ENCODE measurements at regions not wholly inside any gene's neighbourhood (a gene's known extent, or its start where the extent isn't known, plus 50 kb on each side); places are given as distances from the start of the nearest gene placed in this dataset.

GRCh38 chr2:20126469-20126868 lies 75.0 kb upstream of the LAPTM4A start:
- H3K9me3 ChIP-seq: no peaks in the 10 kb centered on the region
- no peak overlapping the region for H3K27ac ChIP-seq
- DNase-seq (ENCODE audit: low spot score) (no peak), ATAC-seq (ENCODE audit: insufficient number of reproducible peaks, low FRiP score, low read depth) (no peak)
- no peaks in the 10 kb centered on the region for H3K36me3 ChIP-seq
- no peak overlapping the region for H3K4me3 ChIP-seq
- TF ChIP-seq, protein P1, sequence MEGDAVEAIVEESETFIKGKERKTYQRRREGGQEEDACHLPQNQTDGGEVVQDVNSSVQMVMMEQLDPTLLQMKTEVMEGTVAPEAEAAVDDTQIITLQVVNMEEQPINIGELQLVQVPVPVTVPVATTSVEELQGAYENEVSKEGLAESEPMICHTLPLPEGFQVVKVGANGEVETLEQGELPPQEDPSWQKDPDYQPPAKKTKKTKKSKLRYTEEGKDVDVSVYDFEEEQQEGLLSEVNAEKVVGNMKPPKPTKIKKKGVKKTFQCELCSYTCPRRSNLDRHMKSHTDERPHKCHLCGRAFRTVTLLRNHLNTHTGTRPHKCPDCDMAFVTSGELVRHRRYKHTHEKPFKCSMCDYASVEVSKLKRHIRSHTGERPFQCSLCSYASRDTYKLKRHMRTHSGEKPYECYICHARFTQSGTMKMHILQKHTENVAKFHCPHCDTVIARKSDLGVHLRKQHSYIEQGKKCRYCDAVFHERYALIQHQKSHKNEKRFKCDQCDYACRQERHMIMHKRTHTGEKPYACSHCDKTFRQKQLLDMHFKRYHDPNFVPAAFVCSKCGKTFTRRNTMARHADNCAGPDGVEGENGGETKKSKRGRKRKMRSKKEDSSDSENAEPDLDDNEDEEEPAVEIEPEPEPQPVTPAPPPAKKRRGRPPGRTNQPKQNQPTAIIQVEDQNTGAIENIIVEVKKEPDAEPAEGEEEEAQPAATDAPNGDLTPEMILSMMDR (IDR thresholded peaks at IDR 0.05): no peak
- H3K4me1 ChIP-seq (ENCODE audit: control insufficient read depth in 1 of 2, low read depth in 2 of 2): no peaks in the 10 kb centered on the region
- H3K27me3 ChIP-seq (replicated peaks; ENCODE audit: insufficient read depth): no peaks in the 10 kb centered on the region

DNA sequence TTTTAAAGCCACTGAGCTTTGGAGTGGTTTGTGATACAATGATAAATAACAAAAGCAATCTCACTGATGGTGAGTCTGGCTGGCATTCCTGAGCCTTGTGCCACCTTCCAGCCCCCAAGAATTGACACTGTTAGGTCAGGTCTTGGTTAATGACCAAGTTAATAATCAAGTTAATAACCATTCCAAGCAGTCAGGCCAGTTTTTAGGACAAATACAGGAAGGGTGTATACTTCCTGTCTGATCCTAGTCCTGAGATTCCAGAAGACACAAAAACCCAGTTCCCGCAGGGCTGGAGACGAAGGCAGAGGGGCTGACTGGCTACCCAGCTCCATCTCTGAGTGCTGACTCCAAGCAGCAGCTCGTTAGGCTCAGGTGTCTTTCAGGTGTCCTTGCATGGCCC lies 74.6 kb upstream of the LAPTM4A start:
- Histone ChIP-seq H3K36me3 (no peaks in the 10 kb centered on the region), H3K27me3 (replicated peaks; ENCODE audit: insufficient read depth) (no peaks in the 10 kb centered on the region), H3K4me3 (no peak overlapping the region), H3K4me1 (ENCODE audit: control insufficient read depth in 1 of 2, low read depth in 2 of 2) (no peaks in the 10 kb centered on the region), H3K27ac (no peak overlapping the region), H3K9me3 (no peaks in the 10 kb centered on the region)
- ATAC-seq (ENCODE audit: insufficient number of reproducible peaks, low FRiP score, low read depth) (no peak), DNase-seq (ENCODE audit: low spot score) (no peak)
- TF ChIP-seq, protein P1 (IDR thresholded peaks at IDR 0.05): no peak

DNA sequence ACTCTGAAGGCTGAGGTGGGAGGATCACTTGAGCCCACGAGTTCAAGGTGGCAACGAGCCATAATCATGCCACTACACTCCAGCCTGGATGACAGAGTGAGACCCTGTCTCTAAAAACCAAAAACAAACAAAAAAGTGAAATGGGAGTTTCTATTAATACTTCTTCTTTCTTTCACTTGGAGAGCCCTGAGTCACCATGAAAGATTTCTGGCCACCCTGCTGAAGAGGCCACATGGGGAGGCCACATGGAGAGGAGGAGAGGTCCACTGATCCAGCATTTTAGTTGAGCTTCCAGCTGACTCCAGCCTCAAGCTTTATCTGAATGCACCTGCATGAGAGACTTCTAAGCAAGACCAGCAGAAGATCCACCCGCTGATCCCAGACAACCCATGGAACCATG lies 74.2 kb upstream of the LAPTM4A start:
- ATAC-seq (ENCODE audit: insufficient number of reproducible peaks, low FRiP score, low read depth) (no peak), DNase-seq (ENCODE audit: low spot score) (no peak)
- no peak overlapping the region for H3K27ac ChIP-seq
- no peaks in the 10 kb centered on the region for H3K27me3 ChIP-seq (replicated peaks; ENCODE audit: insufficient read depth)
- H3K4me3 ChIP-seq: no peak overlapping the region
- H3K9me3 ChIP-seq: no peaks in the 10 kb centered on the region
- H3K36me3 ChIP-seq: no peaks in the 10 kb centered on the region
- TF ChIP-seq, protein P1 (IDR thresholded peaks at IDR 0.05): no peak
- no peaks in the 10 kb centered on the region for H3K4me1 ChIP-seq (ENCODE audit: control insufficient read depth in 1 of 2, low read depth in 2 of 2)

DNA sequence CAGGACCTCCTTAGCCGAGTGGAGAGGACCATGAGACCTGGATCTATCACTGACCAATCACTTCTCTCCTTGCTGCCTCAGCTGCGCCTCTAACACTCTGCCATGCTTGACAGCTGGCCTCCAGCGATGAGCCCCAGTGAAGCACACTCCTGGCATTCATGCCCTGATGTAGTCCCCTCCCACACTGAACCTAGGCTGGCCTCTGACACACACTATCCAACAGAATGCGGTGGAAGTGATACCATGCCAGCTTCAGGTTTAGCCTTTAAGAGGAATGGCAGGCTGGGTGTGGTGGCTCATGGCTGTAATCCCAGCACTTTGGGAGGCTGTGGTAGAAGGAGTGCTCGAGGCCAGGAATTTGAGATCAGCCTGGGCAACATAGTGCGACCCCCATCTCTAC lies 73.7 kb upstream of the LAPTM4A start:
- Histone ChIP-seq H3K27ac (no peak overlapping the region), H3K36me3 (no peaks in the 10 kb centered on the region), H3K9me3 (no peaks in the 10 kb centered on the region), H3K4me1 (ENCODE audit: control insufficient read depth in 1 of 2, low read depth in 2 of 2) (no peaks in the 10 kb centered on the region), H3K27me3 (replicated peaks; ENCODE audit: insufficient read depth) (no peaks in the 10 kb centered on the region), H3K4me3 (no peak overlapping the region)
- TF ChIP-seq, protein P1 (IDR thresholded peaks at IDR 0.05): no peak
- ATAC-seq (ENCODE audit: insufficient number of reproducible peaks, low FRiP score, low read depth) (no peak), DNase-seq (ENCODE audit: low spot score) (no peak)

GRCh38 chr2:20123871-20124594 lies 72.6 kb upstream of the LAPTM4A start:
- Histone ChIP-seq H3K9me3 (no peaks in the 10 kb centered on the region), H3K4me1 (ENCODE audit: control insufficient read depth in 1 of 2, low read depth in 2 of 2) (no peaks in the 10 kb centered on the region), H3K36me3 (no peaks in the 10 kb centered on the region), H3K27ac (no peak overlapping the region), H3K4me3 (no peak overlapping the region), H3K27me3 (replicated peaks; ENCODE audit: insufficient read depth) (no peaks in the 10 kb centered on the region)
- TF ChIP-seq, protein P1 (IDR thresholded peaks at IDR 0.05): no peak
- DNase-seq (ENCODE audit: low spot score) (no peak), ATAC-seq (ENCODE audit: insufficient number of reproducible peaks, low FRiP score, low read depth) (no peak)

Measured in thoracic aorta (tissue), 2 donors.